GM18907 (cell line): ENCODE measurements at regions not wholly inside any gene's neighbourhood (a gene's known extent, or its start where the extent isn't known, plus 50 kb on each side); places are given as distances from the start of the nearest gene placed in this dataset.
"Not testable (repeated sequence)": the region's sequence is repeated elsewhere in the genome, so short reads cannot be mapped to it uniquely, and the experiment has no call there.

ENCODE experiments used
- ATAC-seq: cut with Tn5 transposase; IDR thresholded peaks from one replicate; pipeline ENCODE4 v1.9.1; 2021; ENCODE audit warnings: mild to moderate bottlenecking, moderate library complexity; ENCODE audit not compliant: unreplicated experiment

GRCh38 chr1:56285554-56286402, 293.6 kb downstream of the PLPP3 start:
- ATAC-seq, result no peak

- ATAC-seq, result no peak
Measured at GRCh38 chr1:56284928-56285327, 294.4 kb downstream of the PLPP3 start.

- ATAC-seq, result no peak
Measured at GRCh38 chr1:56278061-56278460, 301.3 kb downstream of the PLPP3 start.

- ATAC-seq, result no peak
Measured at GRCh38 chr1:56268519-56269140, 310.7 kb downstream of the PLPP3 start.

GRCh38 chr1:56267611-56268010, 311.8 kb downstream of the PLPP3 start:
- no peak for ATAC-seq

- ATAC-seq, result no peak
Measured at GRCh38 chr1:56266359-56266758, 313.0 kb downstream of the PLPP3 start.

- ATAC-seq, result no peak
Measured at GRCh38 chr1:56265216-56265615, 314.1 kb downstream of the PLPP3 start.

- no peak for ATAC-seq
Measured at GRCh38 chr1:56263908-56264307, 315.5 kb downstream of the PLPP3 start.

GRCh38 chr1:56258371-56258770, 321.0 kb downstream of the PLPP3 start:
- no peak for ATAC-seq

GRCh38 chr1:56257726-56258125, 321.6 kb downstream of the PLPP3 start:
- no peak for ATAC-seq

GRCh38 chr1:56256153-56257000, 323.0 kb downstream of the PLPP3 start:
- no peak for ATAC-seq

- no peak for ATAC-seq
Measured at GRCh38 chr1:56255516-56256152, 323.7 kb downstream of the PLPP3 start.

- no peak for ATAC-seq
Measured at GRCh38 chr1:56254130-56254529, 325.2 kb downstream of the PLPP3 start.

GRCh38 chr1:56250809-56251208, 328.6 kb downstream of the PLPP3 start:
- no peak for ATAC-seq

GRCh38 chr1:56249234-56249633, 330.1 kb downstream of the PLPP3 start:
- no peak for ATAC-seq

- no peak for ATAC-seq
Measured at GRCh38 chr1:56248138-56248537, 331.2 kb downstream of the PLPP3 start.

- not testable (repeated sequence) for ATAC-seq
Measured at GRCh38 chr1:56246726-56247125, 332.6 kb downstream of the PLPP3 start.

- no peak for ATAC-seq
Measured at GRCh38 chr1:56240400-56240799, 339.0 kb downstream of the PLPP3 start.

GRCh38 chr1:56237491-56238064, 341.8 kb downstream of the PLPP3 start:
- no peak for ATAC-seq

GRCh38 chr1:56236688-56237087, 342.7 kb downstream of the PLPP3 start:
- no peak for ATAC-seq
